NB4 (cell line): ENCODE measurements at regions not wholly inside any gene's neighbourhood (a gene's known extent, or its start where the extent isn't known, plus 50 kb on each side); places are given as distances from the start of the nearest gene placed in this dataset.

Experiments
- CTCF ChIP-seq: IDR thresholded peaks from one replicate; pipeline ENCODE4 v1.5.1; 2012; ENCODE audit warnings: low read depth, low read length
- MAX ChIP-seq: IDR thresholded peaks from 2 replicates; pipeline ENCODE4 v1.6.1; 2011; ENCODE audit warnings: low read depth, low read length
- POLR2A ChIP-seq: IDR thresholded peaks from 2 replicates; pipeline ENCODE4 v1.6.1; 2011; ENCODE audit warnings: mild to moderate bottlenecking; ENCODE audit not compliant: insufficient read length; ENCODE audit errors: extremely low read depth

GRCh38 chr4:14225688-14226207, 598.2 kb upstream of the BOD1L1 start:
- TF ChIP-seq MAX, result no peak
- no peak for TF ChIP-seq CTCF
- no peak for TF ChIP-seq POLR2A
